Stimulated activated CD4-positive, alpha-beta T cell treated with anti-CD3 and anti-CD28 coated beads, TNF-alpha, amount 100 ng/mL, for 4 hours (primary cell): ENCODE measurements at regions not wholly inside any gene's neighbourhood (a gene's known extent, or its start where the extent isn't known, plus 50 kb on each side); places are given as distances from the start of the nearest gene placed in this dataset.
"Not testable (repeated sequence)": the region's sequence is repeated elsewhere in the genome, so short reads cannot be mapped to it uniquely, and the experiment has no call there.

Experiments
- DNase-seq, 3 experiments: peaks; one replicate each; pipeline ENCODE4 v3.0.0-alpha.2; 2020; ENCODE audit warnings: low read depth in 3 of 3

- DNase-seq = no peak
Observed at GRCh38 chr2:185644828-185645227, 93.8 kb upstream of the FSIP2 start.

DNA sequence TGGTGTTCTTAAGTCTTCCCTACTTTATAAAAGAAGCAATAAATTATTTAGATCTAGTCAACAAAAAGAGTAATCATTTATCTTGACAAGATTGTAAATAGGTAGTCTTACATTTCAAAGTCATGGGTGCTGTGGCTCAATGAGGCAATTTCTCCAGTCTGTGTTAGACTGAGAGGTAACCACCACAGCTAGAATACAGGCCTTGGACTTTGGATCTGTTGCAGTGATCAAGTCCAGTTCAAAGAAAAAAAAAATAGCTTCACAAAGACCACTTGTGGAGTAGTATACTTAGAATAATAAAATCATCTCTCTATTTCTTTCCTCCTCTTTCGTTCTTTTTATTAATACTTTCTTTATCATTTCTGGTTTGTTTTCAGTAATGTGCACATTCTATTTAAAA is 93.1 kb upstream of the FSIP2 start:
- no peak for DNase-seq

DNA sequence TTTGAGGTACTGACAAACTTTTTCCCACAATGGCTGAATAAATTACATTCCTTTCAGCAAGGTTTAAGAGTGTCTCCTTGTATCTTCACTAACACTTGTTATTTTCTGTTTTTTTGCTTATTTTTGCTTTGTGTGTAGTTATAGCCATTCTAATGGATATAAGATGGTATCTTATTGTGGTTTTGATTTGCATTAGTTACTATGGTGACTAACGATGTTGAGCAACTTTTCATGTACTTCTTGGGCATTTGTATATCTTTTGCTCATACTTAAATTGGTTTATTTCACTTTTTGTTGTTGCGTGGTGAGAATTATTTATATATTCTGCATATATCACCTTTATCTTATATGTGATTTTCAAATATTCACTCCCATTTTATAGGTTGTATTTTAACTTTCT is 79.9 kb upstream of the FSIP2 start:
- no peak for DNase-seq

DNA sequence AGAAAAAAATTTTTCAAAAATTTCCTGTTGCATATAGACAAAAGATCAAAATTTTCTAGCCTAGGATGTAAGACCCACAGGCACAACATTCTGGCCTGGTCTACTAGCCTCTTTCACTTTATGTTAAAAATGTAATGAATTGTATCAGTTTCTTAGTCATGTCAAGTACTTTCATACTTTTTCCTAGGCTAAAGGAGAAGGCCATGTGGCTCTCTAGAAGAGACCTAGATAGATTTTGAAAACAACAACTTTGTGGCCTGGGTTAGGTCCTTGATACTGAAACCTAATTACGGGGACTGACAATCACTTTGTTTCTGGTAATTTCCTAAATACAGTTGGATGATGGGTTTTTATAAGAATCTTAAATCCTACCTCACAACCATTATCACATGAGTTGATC is 74.8 kb upstream of the FSIP2 start:
- no peak for DNase-seq

- no peak for DNase-seq
Observed at GRCh38 chr2:185664384-185664783, 74.2 kb upstream of the FSIP2 start.

GRCh38 chr2:185665251-185665814 is 73.3 kb upstream of the FSIP2 start:
- DNase-seq = no peak

DNA sequence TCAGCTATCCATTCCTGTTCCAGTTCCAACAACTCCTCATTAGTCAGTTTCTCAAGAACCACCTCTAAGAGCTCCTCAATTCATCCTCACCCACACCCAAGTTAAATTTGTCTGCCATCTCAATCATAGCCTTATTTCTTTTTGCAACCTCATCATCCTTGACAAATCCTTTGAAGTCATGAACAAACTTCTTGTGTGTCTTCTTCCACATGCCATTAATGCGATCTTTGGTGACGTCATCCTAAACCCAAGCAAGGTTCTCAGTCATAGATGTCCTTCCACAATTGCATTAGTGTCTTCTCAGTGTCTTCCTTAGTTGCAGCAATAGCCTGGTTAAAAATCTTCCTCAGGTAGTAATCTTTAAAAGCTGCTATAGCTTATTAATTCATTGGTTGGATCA is 71.2 kb upstream of the FSIP2 start:
- no peak for DNase-seq

- DNase-seq = no peak
Observed at GRCh38 chr2:185668710-185669109, 69.9 kb upstream of the FSIP2 start.

DNA sequence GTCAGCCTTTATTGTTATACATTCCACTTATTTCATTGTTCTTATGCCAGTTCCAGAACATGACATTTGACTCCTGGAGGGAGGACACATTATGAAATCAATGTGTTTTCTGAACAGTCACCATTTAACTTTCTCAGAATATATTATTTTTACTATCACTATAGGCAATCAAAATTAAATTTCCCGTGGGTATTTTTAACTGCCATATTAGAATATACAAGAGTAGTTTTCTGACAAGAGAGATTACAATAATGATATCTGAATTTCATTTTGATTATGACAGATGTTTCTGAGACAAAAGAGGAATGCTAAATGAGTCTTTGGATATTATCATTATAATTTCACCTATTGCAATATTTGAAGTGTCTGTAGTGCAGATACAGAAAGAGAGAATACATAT is 64.4 kb upstream of the FSIP2 start:
- no peak for DNase-seq

DNA sequence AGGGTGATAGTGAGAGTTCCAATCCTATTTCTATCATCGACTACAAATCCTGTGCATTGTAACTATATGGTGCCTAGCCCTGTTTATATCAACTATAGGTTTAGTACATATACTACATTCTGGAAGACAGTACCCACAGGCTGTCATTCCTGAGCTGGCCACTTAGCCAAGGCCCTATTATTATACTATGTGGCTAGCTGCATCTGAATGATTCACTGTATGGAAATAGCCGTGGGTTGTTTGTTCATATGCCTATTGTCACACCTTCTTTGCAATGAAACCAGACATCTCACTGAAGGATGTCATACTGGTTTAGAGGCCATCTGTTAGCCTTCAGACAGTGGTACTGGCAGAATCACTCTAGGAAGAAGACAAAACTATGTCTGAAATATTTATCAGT is 62.3 kb upstream of the FSIP2 start:
- no peak for DNase-seq

- DNase-seq = not testable (repeated sequence)
Observed at GRCh38 chr2:185687001-185687400, 51.6 kb upstream of the FSIP2 start.

DNA sequence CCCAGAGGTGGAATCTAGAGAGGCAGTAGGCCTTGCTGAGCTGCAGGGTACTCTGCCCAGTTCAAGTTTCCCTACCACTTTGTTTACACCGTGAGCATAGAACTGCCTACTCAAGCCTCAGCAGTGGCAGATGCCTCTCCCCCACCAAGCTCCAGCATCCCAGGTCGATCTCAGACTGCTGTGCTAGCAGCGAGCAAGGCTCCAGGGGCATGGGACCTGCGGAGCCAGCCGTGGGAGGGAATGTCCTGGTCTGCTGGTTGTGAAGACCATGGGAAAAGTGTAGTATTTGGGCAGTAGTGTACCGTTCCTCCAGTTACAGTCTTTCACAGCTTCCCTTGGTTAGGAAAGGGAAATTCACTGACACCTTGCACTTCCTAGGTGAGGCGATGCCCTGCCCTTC is 50.6 kb upstream of the FSIP2 start:
- no peak for DNase-seq
